ENCODE measurements at regions not wholly inside any gene's neighbourhood (a gene's known extent, or its start where the extent isn't known, plus 50 kb on each side); places are given as distances from the start of the nearest gene placed in this dataset.

- TF ChIP-seq CTCF (IDR thresholded peaks at IDR 0.05; ENCODE audit: insufficient read depth, low read depth, low read length) (no peak), EZH2 (IDR thresholded peaks at IDR 0.05; ENCODE audit: insufficient read depth, low read length) (no peak)
Observed at GRCh38 chr3:160150066-160150465, 75.2 kb upstream of the C3orf80 start.

Measured in astrocyte (in vitro differentiated cells and primary cell).